ENCODE measurements at regions not wholly inside any gene's neighbourhood (a gene's known extent, or its start where the extent isn't known, plus 50 kb on each side); places are given as distances from the start of the nearest gene placed in this dataset.

GRCh38 chr6:14754751-14755513 lies 490.9 kb upstream of the JARID2 start:
- TF ChIP-seq, protein P1, sequence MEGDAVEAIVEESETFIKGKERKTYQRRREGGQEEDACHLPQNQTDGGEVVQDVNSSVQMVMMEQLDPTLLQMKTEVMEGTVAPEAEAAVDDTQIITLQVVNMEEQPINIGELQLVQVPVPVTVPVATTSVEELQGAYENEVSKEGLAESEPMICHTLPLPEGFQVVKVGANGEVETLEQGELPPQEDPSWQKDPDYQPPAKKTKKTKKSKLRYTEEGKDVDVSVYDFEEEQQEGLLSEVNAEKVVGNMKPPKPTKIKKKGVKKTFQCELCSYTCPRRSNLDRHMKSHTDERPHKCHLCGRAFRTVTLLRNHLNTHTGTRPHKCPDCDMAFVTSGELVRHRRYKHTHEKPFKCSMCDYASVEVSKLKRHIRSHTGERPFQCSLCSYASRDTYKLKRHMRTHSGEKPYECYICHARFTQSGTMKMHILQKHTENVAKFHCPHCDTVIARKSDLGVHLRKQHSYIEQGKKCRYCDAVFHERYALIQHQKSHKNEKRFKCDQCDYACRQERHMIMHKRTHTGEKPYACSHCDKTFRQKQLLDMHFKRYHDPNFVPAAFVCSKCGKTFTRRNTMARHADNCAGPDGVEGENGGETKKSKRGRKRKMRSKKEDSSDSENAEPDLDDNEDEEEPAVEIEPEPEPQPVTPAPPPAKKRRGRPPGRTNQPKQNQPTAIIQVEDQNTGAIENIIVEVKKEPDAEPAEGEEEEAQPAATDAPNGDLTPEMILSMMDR (IDR thresholded peaks at IDR 0.05; ENCODE audit: poor library complexity, severe bottlenecking): no peak
- TF ChIP-seq EZH2 (IDR thresholded peaks at IDR 0.05; ENCODE audit: borderline replicate concordance, insufficient read depth, low read length, poor library complexity, severe bottlenecking) (no peak), MXI1 (conservative IDR thresholded peaks at IDR 0.05; ENCODE audit: poor library complexity, severe bottlenecking) (no peak), RAD21 (conservative IDR thresholded peaks at IDR 0.05) (no peak), POLR2AphosphoS5 (IDR thresholded peaks at IDR 0.05) (no peak), EP300 (conservative IDR thresholded peaks at IDR 0.05; ENCODE audit: poor library complexity, severe bottlenecking) (no peak), REST (IDR thresholded peaks at IDR 0.05; ENCODE audit: borderline replicate concordance) (no peak), TAF1 (IDR thresholded peaks at IDR 0.05; ENCODE audit: low read depth) (no peak)
